H1 (cell line): ENCODE measurements at regions not wholly inside any gene's neighbourhood (a gene's known extent, or its start where the extent isn't known, plus 50 kb on each side); places are given as distances from the start of the nearest gene placed in this dataset.

Source experiments
- BACH1 ChIP-seq: IDR thresholded peaks from 2 replicates; pipeline ENCODE4 v1.6.1; 2012; ENCODE audit warnings: low read length, improper control_type of control experiment
- BRCA1 ChIP-seq: IDR thresholded peaks from 2 replicates; pipeline ENCODE4 v1.6.1; 2012; ENCODE audit warnings: low read depth, low read length, improper control_type of control experiment
- CREB1 ChIP-seq: IDR thresholded peaks from 2 replicates; pipeline ENCODE4 v1.6.1; 2012; ENCODE audit warnings: inconsistent platforms
- EP300 ChIP-seq, 2 experiments: IDR thresholded peaks; 1 replicate in 1 of 2; 2 replicates in 1 of 2; pipeline ENCODE4 v1.6.1; 2011 to 2012; ENCODE audit warnings: low read depth in 2 of 2, low read length in 2 of 2, mild to moderate bottlenecking in 2 of 2, borderline replicate concordance in 1 of 2, inconsistent platforms in 1 of 2, moderate library complexity in 1 of 2
- EZH2 ChIP-seq: fragments of 200-600 bp; sonication (generic); IDR thresholded peaks from 2 replicates; pipeline ENCODE4 v1.7.1; 2012; ENCODE audit warnings: low read depth, mild to moderate bottlenecking, moderate library complexity, low read length, inconsistent platforms; ENCODE audit not compliant: severe bottlenecking
- JUN ChIP-seq: IDR thresholded peaks from 2 replicates; pipeline ENCODE4 v1.6.1; 2011; ENCODE audit warnings: low read depth, mild to moderate bottlenecking, improper control_type of control experiment, low read length
- JUND ChIP-seq: IDR thresholded peaks from 2 replicates; pipeline ENCODE4 v1.6.1; 2011; ENCODE audit warnings: mild to moderate bottlenecking, improper control_type of control experiment, low read length
- RFX5 ChIP-seq: IDR thresholded peaks from 2 replicates; pipeline ENCODE4 v1.6.1; 2011; ENCODE audit warnings: low read depth, low read length, improper control_type of control experiment, borderline replicate concordance
- SIRT6 ChIP-seq: IDR thresholded peaks from one replicate; pipeline ENCODE4 v1.7.1; 2012; ENCODE audit warnings: low read length, inconsistent platforms
- SRF ChIP-seq: IDR thresholded peaks from 2 replicates; pipeline ENCODE4 v1.6.1; 2011; ENCODE audit warnings: mild to moderate bottlenecking, low read depth, low read length, moderate library complexity
- YY1 ChIP-seq: IDR thresholded peaks from 2 replicates; pipeline ENCODE4 v1.6.1; 2011; ENCODE audit warnings: low read depth, mild to moderate bottlenecking, low read length
- TF ChIP-seq, protein P1 (sequence below): fragments of 300-600 bp; sonication (generic); IDR thresholded peaks from 2 replicates; pipeline ENCODE4 v1.7.1; 2012; ENCODE audit warnings: low read length, moderate library complexity, mild to moderate bottlenecking, inconsistent platforms; ENCODE audit not compliant: insufficient replicate concordance

DNA sequence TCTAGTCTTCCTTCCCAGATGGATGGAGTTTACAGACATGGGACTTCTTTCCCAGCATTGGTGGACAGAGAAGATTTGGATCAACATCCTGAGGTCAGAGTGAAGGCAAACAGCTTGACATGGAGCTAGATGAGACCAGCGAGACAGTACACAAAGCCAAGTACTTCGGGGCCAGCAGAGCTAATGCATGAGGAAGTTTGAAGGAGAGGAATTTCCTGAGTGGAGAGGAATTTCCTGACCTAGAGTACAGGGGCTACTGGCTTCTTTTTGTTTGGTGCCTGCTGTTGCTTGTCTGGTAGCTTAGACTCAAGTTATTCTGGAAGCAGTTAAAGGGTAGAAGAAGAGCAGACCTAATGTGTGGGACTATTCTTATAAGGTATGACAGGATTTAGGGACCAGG lies 69.1 kb upstream of the EOLA2 start (continued):
- TF ChIP-seq, protein P1, sequence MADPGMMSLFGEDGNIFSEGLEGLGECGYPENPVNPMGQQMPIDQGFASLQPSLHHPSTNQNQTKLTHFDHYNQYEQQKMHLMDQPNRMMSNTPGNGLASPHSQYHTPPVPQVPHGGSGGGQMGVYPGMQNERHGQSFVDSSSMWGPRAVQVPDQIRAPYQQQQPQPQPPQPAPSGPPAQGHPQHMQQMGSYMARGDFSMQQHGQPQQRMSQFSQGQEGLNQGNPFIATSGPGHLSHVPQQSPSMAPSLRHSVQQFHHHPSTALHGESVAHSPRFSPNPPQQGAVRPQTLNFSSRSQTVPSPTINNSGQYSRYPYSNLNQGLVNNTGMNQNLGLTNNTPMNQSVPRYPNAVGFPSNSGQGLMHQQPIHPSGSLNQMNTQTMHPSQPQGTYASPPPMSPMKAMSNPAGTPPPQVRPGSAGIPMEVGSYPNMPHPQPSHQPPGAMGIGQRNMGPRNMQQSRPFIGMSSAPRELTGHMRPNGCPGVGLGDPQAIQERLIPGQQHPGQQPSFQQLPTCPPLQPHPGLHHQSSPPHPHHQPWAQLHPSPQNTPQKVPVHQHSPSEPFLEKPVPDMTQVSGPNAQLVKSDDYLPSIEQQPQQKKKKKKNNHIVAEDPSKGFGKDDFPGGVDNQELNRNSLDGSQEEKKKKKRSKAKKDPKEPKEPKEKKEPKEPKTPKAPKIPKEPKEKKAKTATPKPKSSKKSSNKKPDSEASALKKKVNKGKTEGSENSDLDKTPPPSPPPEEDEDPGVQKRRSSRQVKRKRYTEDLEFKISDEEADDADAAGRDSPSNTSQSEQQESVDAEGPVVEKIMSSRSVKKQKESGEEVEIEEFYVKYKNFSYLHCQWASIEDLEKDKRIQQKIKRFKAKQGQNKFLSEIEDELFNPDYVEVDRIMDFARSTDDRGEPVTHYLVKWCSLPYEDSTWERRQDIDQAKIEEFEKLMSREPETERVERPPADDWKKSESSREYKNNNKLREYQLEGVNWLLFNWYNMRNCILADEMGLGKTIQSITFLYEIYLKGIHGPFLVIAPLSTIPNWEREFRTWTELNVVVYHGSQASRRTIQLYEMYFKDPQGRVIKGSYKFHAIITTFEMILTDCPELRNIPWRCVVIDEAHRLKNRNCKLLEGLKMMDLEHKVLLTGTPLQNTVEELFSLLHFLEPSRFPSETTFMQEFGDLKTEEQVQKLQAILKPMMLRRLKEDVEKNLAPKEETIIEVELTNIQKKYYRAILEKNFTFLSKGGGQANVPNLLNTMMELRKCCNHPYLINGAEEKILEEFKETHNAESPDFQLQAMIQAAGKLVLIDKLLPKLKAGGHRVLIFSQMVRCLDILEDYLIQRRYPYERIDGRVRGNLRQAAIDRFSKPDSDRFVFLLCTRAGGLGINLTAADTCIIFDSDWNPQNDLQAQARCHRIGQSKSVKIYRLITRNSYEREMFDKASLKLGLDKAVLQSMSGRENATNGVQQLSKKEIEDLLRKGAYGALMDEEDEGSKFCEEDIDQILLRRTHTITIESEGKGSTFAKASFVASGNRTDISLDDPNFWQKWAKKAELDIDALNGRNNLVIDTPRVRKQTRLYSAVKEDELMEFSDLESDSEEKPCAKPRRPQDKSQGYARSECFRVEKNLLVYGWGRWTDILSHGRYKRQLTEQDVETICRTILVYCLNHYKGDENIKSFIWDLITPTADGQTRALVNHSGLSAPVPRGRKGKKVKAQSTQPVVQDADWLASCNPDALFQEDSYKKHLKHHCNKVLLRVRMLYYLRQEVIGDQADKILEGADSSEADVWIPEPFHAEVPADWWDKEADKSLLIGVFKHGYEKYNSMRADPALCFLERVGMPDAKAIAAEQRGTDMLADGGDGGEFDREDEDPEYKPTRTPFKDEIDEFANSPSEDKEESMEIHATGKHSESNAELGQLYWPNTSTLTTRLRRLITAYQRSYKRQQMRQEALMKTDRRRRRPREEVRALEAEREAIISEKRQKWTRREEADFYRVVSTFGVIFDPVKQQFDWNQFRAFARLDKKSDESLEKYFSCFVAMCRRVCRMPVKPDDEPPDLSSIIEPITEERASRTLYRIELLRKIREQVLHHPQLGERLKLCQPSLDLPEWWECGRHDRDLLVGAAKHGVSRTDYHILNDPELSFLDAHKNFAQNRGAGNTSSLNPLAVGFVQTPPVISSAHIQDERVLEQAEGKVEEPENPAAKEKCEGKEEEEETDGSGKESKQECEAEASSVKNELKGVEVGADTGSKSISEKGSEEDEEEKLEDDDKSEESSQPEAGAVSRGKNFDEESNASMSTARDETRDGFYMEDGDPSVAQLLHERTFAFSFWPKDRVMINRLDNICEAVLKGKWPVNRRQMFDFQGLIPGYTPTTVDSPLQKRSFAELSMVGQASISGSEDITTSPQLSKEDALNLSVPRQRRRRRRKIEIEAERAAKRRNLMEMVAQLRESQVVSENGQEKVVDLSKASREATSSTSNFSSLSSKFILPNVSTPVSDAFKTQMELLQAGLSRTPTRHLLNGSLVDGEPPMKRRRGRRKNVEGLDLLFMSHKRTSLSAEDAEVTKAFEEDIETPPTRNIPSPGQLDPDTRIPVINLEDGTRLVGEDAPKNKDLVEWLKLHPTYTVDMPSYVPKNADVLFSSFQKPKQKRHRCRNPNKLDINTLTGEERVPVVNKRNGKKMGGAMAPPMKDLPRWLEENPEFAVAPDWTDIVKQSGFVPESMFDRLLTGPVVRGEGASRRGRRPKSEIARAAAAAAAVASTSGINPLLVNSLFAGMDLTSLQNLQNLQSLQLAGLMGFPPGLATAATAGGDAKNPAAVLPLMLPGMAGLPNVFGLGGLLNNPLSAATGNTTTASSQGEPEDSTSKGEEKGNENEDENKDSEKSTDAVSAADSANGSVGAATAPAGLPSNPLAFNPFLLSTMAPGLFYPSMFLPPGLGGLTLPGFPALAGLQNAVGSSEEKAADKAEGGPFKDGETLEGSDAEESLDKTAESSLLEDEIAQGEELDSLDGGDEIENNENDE, result no peak
- TF ChIP-seq EZH2 (no peak), SRF (no peak), YY1 (no peak), JUND (no peak), SIRT6 (no peak), BRCA1 (no peak), RFX5 (no peak), JUN (no peak), EP300 (IDR thresholded peaks at IDR 0.05; ENCODE audit: borderline replicate concordance in 1 of 2, low read depth in 2 of 2, low read length in 2 of 2) (no peak), CREB1 (no peak), BACH1 (no peak)
- TF ChIP-seq, all 59 proteins: peak for 0
